Common myeloid progenitor, CD34-positive (primary cell): ENCODE measurements at regions not wholly inside any gene's neighbourhood (a gene's known extent, or its start where the extent isn't known, plus 50 kb on each side); places are given as distances from the start of the nearest gene placed in this dataset.
A peak's percentile ranks its signal among the peaks of the same experiment; 100 is the strongest.
"Not testable (repeated sequence)": the region's sequence is repeated elsewhere in the genome, so short reads cannot be mapped to it uniquely, and the experiment has no call there.

Experiments used
- CTCF ChIA-PET: fragments of 350-600 bp; sonication (Branson Sonifier 250); formaldehyde crosslinking; loops from one replicate; lab custom pipeline; 2021; ENCODE audit warnings: antibody characterized with exemption; lab: Charles Lee
- POLR2A ChIA-PET: fragments of 350-600 bp; sonication (Branson Sonifier 250); formaldehyde crosslinking; loops from one replicate; lab custom pipeline; 2021; ENCODE audit warnings: antibody characterized with exemption; lab: Charles Lee
- DNase-seq, 3 donors: peaks; one replicate each; pipeline versions ENCODE4 v3.0.0 to v3.0.0-alpha.2; 2013
- H3K27ac ChIP-seq, 2 experiments: 1 replicate in 1 of 2; 2 replicates in 1 of 2; pipeline ENCODE4 v1.7.0; 2013; ENCODE audit warnings: inconsistent platforms in 2 of 2, low read length in 2 of 2, mild to moderate bottlenecking in 2 of 2, low read depth in 1 of 2, moderate library complexity in 1 of 2; ENCODE audit not compliant: severe bottlenecking in 2 of 2, insufficient read depth in 1 of 2, poor library complexity in 1 of 2
- H3K27me3 ChIP-seq, 5 experiments: replicated peaks in 2 of 5; 1 replicate in 3 of 5; 2 replicates in 2 of 5; pipeline versions ENCODE4 v1.6.1 to v1.7.0; 2013; ENCODE audit warnings: low read length in 4 of 5, mild to moderate bottlenecking in 2 of 5, moderate library complexity in 2 of 5, inconsistent platforms in 1 of 5; ENCODE audit not compliant: insufficient read depth in 5 of 5, control insufficient read depth in 4 of 5
- H3K36me3 ChIP-seq, 4 experiments: 1 replicate in 2 of 4; 2 replicates in 2 of 4; pipeline versions ENCODE4 v1.6.1 to v1.7.0; 2013; ENCODE audit warnings: low read length in 3 of 4, control low read depth in 1 of 4, mild to moderate bottlenecking in 1 of 4; ENCODE audit not compliant: control insufficient read depth in 4 of 4, insufficient read depth in 4 of 4
- H3K4me1 ChIP-seq, 4 experiments: 1 replicate in 3 of 4; 2 replicates in 1 of 4; pipeline versions ENCODE4 v1.6.1 to v1.7.1; 2013; ENCODE audit warnings: low read length in 3 of 4, mild to moderate bottlenecking in 3 of 4, control low read depth in 1 of 4, inconsistent platforms in 1 of 4, moderate library complexity in 1 of 4; ENCODE audit not compliant: control insufficient read depth in 4 of 4, insufficient read depth in 4 of 4; ENCODE audit errors: control extremely low read depth in 1 of 4
- H3K4me3 ChIP-seq, 7 experiments: 1 replicate in 4 of 7; 2 replicates in 3 of 7; pipeline versions ENCODE4 v1.5.1 to v1.7.0; 2013; ENCODE audit warnings: mild to moderate bottlenecking in 7 of 7, low read length in 6 of 7, moderate library complexity in 6 of 7, inconsistent platforms in 2 of 7, low read depth in 2 of 7, control low read depth in 1 of 7; ENCODE audit not compliant: insufficient read depth in 4 of 7, control insufficient read depth in 1 of 7; ENCODE audit errors: extremely low read depth in 1 of 7
- H3K9me3 ChIP-seq, 5 experiments: 1 replicate in 4 of 5; 2 replicates in 1 of 5; pipeline versions ENCODE4 v1.6.1 to v1.7.1; 2013; ENCODE audit warnings: low read length in 4 of 5, mild to moderate bottlenecking in 2 of 5, inconsistent platforms in 1 of 5, low read depth in 1 of 5, moderate library complexity in 1 of 5; ENCODE audit not compliant: control insufficient read depth in 4 of 5, insufficient read depth in 2 of 5; ENCODE audit errors: control extremely low read depth in 1 of 5
- WGBS: methylation state at CpG from one replicate; pipeline ENCODE4 v1.1.5; 2013; ENCODE audit not compliant: insufficient coverage; 5-methylcytosine and 5-hydroxymethylcytosine counted together

DNA sequence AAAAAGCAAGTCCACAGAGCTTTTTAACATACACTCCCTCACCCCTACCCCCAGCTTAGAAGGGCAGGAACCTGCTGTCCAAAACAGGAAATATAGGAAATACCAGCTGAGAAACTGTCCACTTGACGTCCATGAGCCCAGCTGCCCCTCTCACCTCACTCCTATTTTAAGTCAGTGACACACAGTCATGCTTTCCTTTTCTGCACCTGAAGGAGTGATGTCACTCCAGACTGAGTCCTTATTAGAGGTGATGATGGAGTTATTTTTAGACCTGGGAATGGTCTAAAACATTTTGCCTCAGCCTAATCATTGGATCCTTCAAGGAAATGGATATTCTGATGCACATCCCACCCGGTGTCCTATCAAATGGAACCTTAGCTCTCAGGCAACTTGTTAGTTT lies 217.8 kb downstream of the BCL2L11 start:
- H3K27ac ChIP-seq, POLR2A ChIA-PET, H3K9me3 ChIP-seq, H3K4me3 ChIP-seq, CTCF ChIA-PET, DNase-seq, H3K27me3 ChIP-seq, H3K36me3 ChIP-seq, H3K4me1 ChIP-seq: not testable (repeated sequence)
- WGBS, result no CpG with 5 or more reads among the region's 2 CpGs

DNA sequence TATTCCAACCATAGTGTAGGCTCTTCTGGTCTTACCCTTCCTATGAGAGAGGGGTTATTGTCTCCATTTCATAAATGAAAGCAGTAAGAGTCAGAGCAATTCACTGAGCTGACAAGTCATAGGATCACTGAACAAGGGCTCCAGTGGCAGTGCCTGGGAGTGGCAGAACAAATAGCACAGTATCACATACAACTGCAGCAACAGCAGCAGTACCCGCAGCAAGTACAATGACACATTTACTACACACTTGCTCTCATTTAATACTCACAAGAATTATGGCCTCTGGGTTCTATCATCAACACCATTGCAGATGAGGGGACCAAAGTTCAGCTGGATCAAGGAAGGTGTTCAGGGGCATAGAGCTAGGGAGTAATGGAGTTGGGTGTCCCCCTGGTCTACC lies 218.8 kb downstream of the BCL2L11 start:
- no CpG with 5 or more reads among the region's 1 CpG for WGBS
- POLR2A ChIA-PET, H3K9me3 ChIP-seq, H3K36me3 ChIP-seq, H3K4me3 ChIP-seq, DNase-seq, H3K27me3 ChIP-seq, H3K4me1 ChIP-seq, H3K27ac ChIP-seq, CTCF ChIA-PET: not testable (repeated sequence)

DNA sequence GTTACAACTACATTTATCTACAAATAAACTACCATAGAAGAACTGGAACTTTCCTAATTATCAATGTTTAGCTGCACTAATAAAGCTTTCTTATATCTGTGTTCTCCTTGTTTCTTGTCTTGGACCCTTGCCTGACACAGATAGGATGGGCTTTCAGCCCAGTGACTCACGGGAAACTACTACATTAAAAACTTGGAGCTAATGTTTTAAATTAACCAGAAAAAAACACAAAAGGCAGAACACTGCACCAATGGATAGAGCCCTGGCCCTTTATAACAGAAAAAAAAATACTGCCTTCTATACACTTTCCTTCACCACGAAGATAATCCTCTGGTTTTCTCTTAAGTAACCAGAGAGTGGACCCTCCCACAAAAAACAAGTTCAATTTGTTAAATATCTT lies 223.9 kb downstream of the BCL2L11 start:
- H3K4me3 ChIP-seq, POLR2A ChIA-PET, CTCF ChIA-PET, H3K9me3 ChIP-seq, H3K36me3 ChIP-seq, DNase-seq, H3K27ac ChIP-seq, H3K4me1 ChIP-seq, H3K27me3 ChIP-seq: not testable (repeated sequence)
- WGBS, result no CpG with 5 or more reads among the region's 2 CpGs

DNA sequence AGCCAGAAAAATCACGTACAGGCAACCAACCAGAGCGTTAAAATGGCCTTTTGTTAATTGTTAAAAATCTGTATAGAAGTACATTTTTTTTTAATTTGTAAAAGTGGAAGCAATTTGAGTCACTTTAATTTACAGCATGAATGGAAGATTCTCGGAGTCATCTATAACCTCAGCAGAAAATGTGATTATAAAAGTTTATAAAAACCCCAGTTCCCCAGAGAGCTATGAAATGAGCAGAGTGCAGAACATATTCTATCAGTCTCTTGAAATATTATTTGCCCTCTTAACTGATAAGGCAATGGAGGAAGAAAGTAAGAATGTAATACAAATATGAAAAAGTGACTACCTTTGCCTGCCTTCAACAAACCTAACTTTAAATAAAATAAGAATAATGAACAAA lies 224.7 kb downstream of the BCL2L11 start:
- WGBS, result no CpG with 5 or more reads among the region's 3 CpGs
- CTCF ChIA-PET, H3K27ac ChIP-seq: not testable (repeated sequence)

DNA sequence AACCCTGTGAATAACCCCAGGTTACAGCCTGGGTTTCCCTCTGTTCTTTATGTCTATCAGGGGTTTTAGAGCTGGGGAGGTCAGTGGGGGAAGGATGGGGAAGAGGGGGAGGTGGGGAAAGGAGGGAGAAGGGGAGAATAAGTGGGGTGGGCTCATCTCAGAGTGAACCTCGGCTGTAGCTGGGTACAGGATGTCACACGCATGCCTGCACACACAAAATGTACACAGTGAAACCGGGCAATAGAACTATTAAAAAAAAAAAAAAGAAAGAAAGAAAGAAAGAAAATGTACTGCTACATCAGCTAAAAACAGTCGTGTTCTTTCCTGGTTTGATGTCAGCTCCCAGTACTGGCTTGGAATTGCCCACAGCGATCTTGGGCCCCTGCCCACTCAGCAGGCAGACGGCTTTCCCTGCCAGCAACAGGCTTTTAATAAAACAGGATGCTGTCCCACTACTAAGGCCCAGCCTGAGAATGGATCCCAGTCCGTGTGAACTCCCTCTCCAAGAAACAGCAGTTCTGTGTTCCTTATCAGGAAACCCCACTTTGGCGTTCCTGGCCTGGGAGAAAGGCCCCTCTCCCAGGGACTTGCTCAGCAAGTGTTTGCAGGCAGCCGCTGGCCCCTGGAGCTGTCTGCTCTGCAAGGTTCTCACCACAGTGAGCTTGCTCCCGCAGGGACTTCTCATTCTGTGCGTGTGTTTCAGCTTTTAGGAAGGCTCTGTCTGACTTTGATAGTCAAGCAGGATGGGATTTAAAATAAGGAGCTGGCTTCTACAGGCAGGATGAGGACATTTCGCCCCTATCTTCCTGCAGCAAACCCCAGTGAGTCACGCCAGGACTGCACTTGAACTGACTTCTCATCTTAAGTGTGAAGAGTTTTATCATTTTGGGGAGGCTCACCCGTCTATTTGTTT lies 225.6 kb downstream of the BCL2L11 start:
- H3K27ac ChIP-seq, H3K4me1 ChIP-seq, H3K9me3 ChIP-seq, POLR2A ChIA-PET, H3K4me3 ChIP-seq, H3K36me3 ChIP-seq, H3K27me3 ChIP-seq, CTCF ChIA-PET: not testable (repeated sequence)
- WGBS, result no CpG with 5 or more reads among the region's 14 CpGs
- DNase-seq, result peak in 2 of 3 donors; percentile 14 to 53

More for the DNA sequence above, 224.7 kb downstream of the BCL2L11 start:
- H3K4me3 ChIP-seq, POLR2A ChIA-PET, H3K27me3 ChIP-seq, H3K4me1 ChIP-seq, H3K36me3 ChIP-seq, H3K9me3 ChIP-seq: not testable (repeated sequence)
- peak in 1 of 3 donors; percentile 26 for DNase-seq

DNA sequence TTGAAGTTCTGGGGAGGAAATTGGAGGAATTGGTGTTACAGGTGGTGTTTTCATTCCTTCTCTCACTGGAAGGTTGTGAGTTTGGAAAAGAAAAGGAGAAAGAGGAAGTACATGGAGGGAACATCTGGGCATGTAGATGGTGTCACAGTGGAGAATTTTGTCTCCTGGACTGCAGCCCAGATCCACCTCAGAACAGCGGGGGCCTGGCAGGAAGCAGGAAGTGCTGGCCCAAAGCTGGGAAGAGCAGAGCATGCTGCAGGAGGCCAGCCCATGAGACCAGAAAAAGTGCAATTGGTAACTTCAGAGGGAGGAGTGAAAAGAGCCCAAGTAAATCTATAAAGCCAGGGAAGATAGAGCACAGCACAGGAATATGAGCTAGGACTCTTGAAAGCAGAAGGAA lies 227.0 kb downstream of the BCL2L11 start:
- H3K27ac ChIP-seq, H3K4me1 ChIP-seq, H3K27me3 ChIP-seq, H3K4me3 ChIP-seq, DNase-seq, H3K9me3 ChIP-seq, POLR2A ChIA-PET, CTCF ChIA-PET, H3K36me3 ChIP-seq: not testable (repeated sequence)
- no CpG with 5 or more reads among the region's 1 CpG for WGBS

DNA sequence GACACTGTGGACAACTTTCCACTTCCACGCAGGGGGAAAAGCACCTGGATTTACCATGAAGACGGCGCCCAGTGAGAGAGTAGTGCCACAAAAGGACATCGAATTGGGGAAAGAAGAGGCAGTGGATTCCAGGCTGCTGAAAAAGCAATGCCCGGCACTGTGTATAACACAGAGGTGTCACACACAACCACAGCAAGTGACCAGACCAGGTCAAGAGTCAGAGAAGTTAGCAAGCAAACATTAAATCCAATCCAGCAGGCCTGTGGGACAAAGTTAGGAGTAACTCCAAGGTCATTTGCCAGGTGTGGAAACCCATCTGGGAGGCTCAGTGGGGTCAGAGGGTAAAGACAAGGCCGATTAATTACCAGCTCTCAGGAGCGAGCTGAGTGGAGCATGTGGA lies 227.6 kb downstream of the BCL2L11 start:
- no CpG with 5 or more reads among the region's 7 CpGs for WGBS
- H3K27me3 ChIP-seq, CTCF ChIA-PET, H3K36me3 ChIP-seq, H3K9me3 ChIP-seq, DNase-seq, H3K4me3 ChIP-seq, H3K4me1 ChIP-seq, H3K27ac ChIP-seq, POLR2A ChIA-PET: not testable (repeated sequence)
